ENCODE measurements at regions not wholly inside any gene's neighbourhood (a gene's known extent, or its start where the extent isn't known, plus 50 kb on each side); places are given as distances from the start of the nearest gene placed in this dataset.

GRCh38 chr1:101550581-101550980, 313.8 kb downstream of the S1PR1 start:
- no peak for TF ChIP-seq POLR2A (IDR thresholded peaks at IDR 0.05)
- TF ChIP-seq CTCF (IDR thresholded peaks at IDR 0.05) = no peak
